ENCODE measurements at regions not wholly inside any gene's neighbourhood (a gene's known extent, or its start where the extent isn't known, plus 50 kb on each side); places are given as distances from the start of the nearest gene placed in this dataset.
A peak's percentile ranks its signal among the peaks of the same experiment; 100 is the strongest.

GRCh38 chr6:24064106-24064505 lies 61.9 kb upstream of the NRSN1 start:
- no peak overlapping the region for H3K27ac Mint-ChIP-seq (ENCODE audit: low read depth, unreplicated experiment)
- peak; percentile 46 for TF ChIP-seq CTCF (IDR thresholded peaks at IDR 0.05; ENCODE audit: unreplicated experiment)
- no TSS peak for BruUV-seq (replicated peaks)
- no peak overlapping the region for H3K4me3 Mint-ChIP-seq (ENCODE audit: unreplicated experiment)
- peaks cover 14% of the 10 kb centered on the region for H3K9me3 Mint-ChIP-seq (ENCODE audit: unreplicated experiment)
- ChIA-PET POLR2A (no interaction called here), CTCF (interaction anchor here (0.7 to 2.2 kb wide), 6 partner anchors 10 to 696 kb away, joined by 3 to 8 read pairs (median 4); no protein-coding TSS in a partner anchor)
- H3K4me1 Mint-ChIP-seq (ENCODE audit: insufficient read depth, unreplicated experiment): no peaks in the 10 kb centered on the region
- intact Hi-C loops (cut with micrococcal nuclease): loop anchor here (1.0 to 10.0 kb wide), 2 partner anchors 141 to 321 kb away; no protein-coding TSS in a partner anchor
- H3K36me3 Mint-ChIP-seq (ENCODE audit: insufficient read depth, unreplicated experiment): peaks cover 7% of the 10 kb centered on the region
- no peaks in the 10 kb centered on the region for H3K27me3 Mint-ChIP-seq (ENCODE audit: insufficient read depth, unreplicated experiment)
- peak; percentile 44 for DNase-seq (ENCODE audit: unreplicated experiment)

- Mint-ChIP-seq H3K27me3 (ENCODE audit: insufficient read depth, unreplicated experiment) (no peaks in the 10 kb centered on the region), H3K9me3 (ENCODE audit: unreplicated experiment) (peaks cover 14% of the 10 kb centered on the region), H3K4me1 (ENCODE audit: insufficient read depth, unreplicated experiment) (no peaks in the 10 kb centered on the region), H3K27ac (ENCODE audit: low read depth, unreplicated experiment) (no peak overlapping the region), H3K4me3 (ENCODE audit: unreplicated experiment) (no peak overlapping the region), H3K36me3 (ENCODE audit: insufficient read depth, unreplicated experiment) (peaks cover 7% of the 10 kb centered on the region)
- no peak for TF ChIP-seq CTCF (IDR thresholded peaks at IDR 0.05; ENCODE audit: unreplicated experiment)
- no peak for DNase-seq (ENCODE audit: unreplicated experiment)
- BruUV-seq (replicated peaks): no TSS peak
- intact Hi-C loops (cut with micrococcal nuclease): loop anchor here (1.0 to 10.0 kb wide), 2 partner anchors 140 to 320 kb away; no protein-coding TSS in a partner anchor
- ChIA-PET POLR2A (no interaction called here), CTCF (interaction anchor here (0.5 to 2.2 kb wide), 11 partner anchors 50 to 401 kb away, joined by 3 to 9 read pairs (median 3); no protein-coding TSS in a partner anchor)
Measured at GRCh38 chr6:24064832-24065231, 61.2 kb upstream of the NRSN1 start.

GRCh38 chr6:24069526-24069925 lies 56.5 kb upstream of the NRSN1 start:
- CTCF ChIA-PET: interaction anchor here (1.1 kb wide), 1 partner anchor 205 kb away, joined by 3 read pairs; no protein-coding TSS in a partner anchor
- no peak overlapping the region for H3K27ac Mint-ChIP-seq (ENCODE audit: low read depth, unreplicated experiment)
- intact Hi-C loops (cut with micrococcal nuclease): loop anchor here (10.0 kb wide), 1 partner anchor 315 kb away; no protein-coding TSS in a partner anchor
- H3K36me3 Mint-ChIP-seq (ENCODE audit: insufficient read depth, unreplicated experiment): peaks cover 6% of the 10 kb centered on the region
- BruUV-seq (replicated peaks): no TSS peak
- H3K4me3 Mint-ChIP-seq (ENCODE audit: unreplicated experiment): no peak overlapping the region
- POLR2A ChIA-PET: no interaction called here
- no peaks in the 10 kb centered on the region for H3K4me1 Mint-ChIP-seq (ENCODE audit: insufficient read depth, unreplicated experiment)
- no peak for DNase-seq (ENCODE audit: unreplicated experiment)
- no peaks in the 10 kb centered on the region for H3K27me3 Mint-ChIP-seq (ENCODE audit: insufficient read depth, unreplicated experiment)
- TF ChIP-seq CTCF (IDR thresholded peaks at IDR 0.05; ENCODE audit: unreplicated experiment): no peak
- peaks cover 14% of the 10 kb centered on the region for H3K9me3 Mint-ChIP-seq (ENCODE audit: unreplicated experiment)

GRCh38 chr6:24072038-24072746 lies 53.8 kb upstream of the NRSN1 start:
- POLR2A ChIA-PET: no interaction called here
- intact Hi-C loops (cut with micrococcal nuclease): no loop called here
- no TSS peak for BruUV-seq (replicated peaks)
- no peak for DNase-seq (ENCODE audit: unreplicated experiment)
- Mint-ChIP-seq H3K27ac (ENCODE audit: low read depth, unreplicated experiment) (no peak overlapping the region), H3K4me1 (ENCODE audit: insufficient read depth, unreplicated experiment) (no peaks in the 10 kb centered on the region), H3K4me3 (ENCODE audit: unreplicated experiment) (no peak overlapping the region), H3K36me3 (ENCODE audit: insufficient read depth, unreplicated experiment) (no peaks in the 10 kb centered on the region), H3K9me3 (ENCODE audit: unreplicated experiment) (no peaks in the 10 kb centered on the region), H3K27me3 (ENCODE audit: insufficient read depth, unreplicated experiment) (no peaks in the 10 kb centered on the region)
- no peak for TF ChIP-seq CTCF (IDR thresholded peaks at IDR 0.05; ENCODE audit: unreplicated experiment)
- CTCF ChIA-PET: interaction anchor here (1.1 kb wide), 1 partner anchor 11 kb away, joined by 4 read pairs; no protein-coding TSS in a partner anchor
